COLO829 (cell line): ENCODE measurements at regions not wholly inside any gene's neighbourhood (a gene's known extent, or its start where the extent isn't known, plus 50 kb on each side); places are given as distances from the start of the nearest gene placed in this dataset.

Source experiments
- DNase-seq: peaks from one replicate; pipeline ENCODE4 v3.0.0; 2012; ENCODE audit warnings: low spot score

- DNase-seq = no peak
Measured at GRCh38 chr7:41633690-41634089, 69.2 kb downstream of the INHBA start.

- no peak for DNase-seq
Measured at GRCh38 chr7:41630741-41631140, 72.1 kb downstream of the INHBA start.

- no peak for DNase-seq
Measured at GRCh38 chr7:41629711-41630111, 73.2 kb downstream of the INHBA start.

- DNase-seq = no peak
Measured at GRCh38 chr7:41628901-41629300, 74.0 kb downstream of the INHBA start.

- no peak for DNase-seq
Measured at GRCh38 chr7:41627645-41628298, 75.1 kb downstream of the INHBA start.

GRCh38 chr7:41624818-41625217 lies 78.1 kb downstream of the INHBA start:
- DNase-seq = peak; percentile 9

- DNase-seq = no peak
Measured at GRCh38 chr7:41621953-41622831, 80.7 kb downstream of the INHBA start.

GRCh38 chr7:41617987-41618386 lies 84.9 kb downstream of the INHBA start:
- DNase-seq = no peak

GRCh38 chr7:41612798-41613197 lies 90.1 kb downstream of the INHBA start:
- no peak for DNase-seq

GRCh38 chr7:41612386-41612785 lies 90.5 kb downstream of the INHBA start:
- DNase-seq = no peak

- DNase-seq = no peak
Measured at GRCh38 chr7:41608447-41608846, 94.4 kb downstream of the INHBA start.

GRCh38 chr7:41603985-41604384 lies 98.9 kb downstream of the INHBA start:
- DNase-seq = no peak

GRCh38 chr7:41599760-41600159 lies 103.1 kb downstream of the INHBA start:
- no peak for DNase-seq

- no peak for DNase-seq
Measured at GRCh38 chr7:41592794-41593193, 110.1 kb downstream of the INHBA start.

- no peak for DNase-seq
Measured at GRCh38 chr7:41592236-41592635, 110.7 kb downstream of the INHBA start.

- DNase-seq = no peak
Measured at GRCh38 chr7:41590986-41591385, 111.9 kb downstream of the INHBA start.

GRCh38 chr7:41588341-41588740 lies 114.5 kb downstream of the INHBA start:
- DNase-seq = no peak

- no peak for DNase-seq
Measured at GRCh38 chr7:41586931-41587640, 115.8 kb downstream of the INHBA start.

- no peak for DNase-seq
Measured at GRCh38 chr7:41584746-41585145, 118.1 kb downstream of the INHBA start.

GRCh38 chr7:41582116-41582515 lies 120.8 kb downstream of the INHBA start:
- no peak for DNase-seq

- no peak for DNase-seq
Measured at GRCh38 chr7:41581041-41581440, 121.8 kb downstream of the INHBA start.

- DNase-seq = no peak
Measured at GRCh38 chr7:41579961-41580935, 122.6 kb downstream of the INHBA start.
